ENCODE measurements at regions not wholly inside any gene's neighbourhood (a gene's known extent, or its start where the extent isn't known, plus 50 kb on each side); places are given as distances from the start of the nearest gene placed in this dataset.

- no peak for TF ChIP-seq CTCF (IDR thresholded peaks at IDR 0.05; ENCODE audit: low read depth, low read length, missing control alignments)
- no peak for DNase-seq (ENCODE audit: low read depth)
- H3K4me3 ChIP-seq (ENCODE audit: low read depth, low read length): no peak overlapping the region
- in situ Hi-C loops (cut with HindIII; ENCODE audit: low sequenced_read_pairs): no loop called here
Observed at GRCh38 chr4:63017300-63017699, 1392.0 kb downstream of the TECRL start.

- H3K4me3 ChIP-seq (ENCODE audit: low read depth, low read length): no peak overlapping the region
- in situ Hi-C loops (cut with HindIII; ENCODE audit: low sequenced_read_pairs): no loop called here
Observed at GRCh38 chr4:62970846-62971245, 1438.4 kb downstream of the TECRL start.

DNA sequence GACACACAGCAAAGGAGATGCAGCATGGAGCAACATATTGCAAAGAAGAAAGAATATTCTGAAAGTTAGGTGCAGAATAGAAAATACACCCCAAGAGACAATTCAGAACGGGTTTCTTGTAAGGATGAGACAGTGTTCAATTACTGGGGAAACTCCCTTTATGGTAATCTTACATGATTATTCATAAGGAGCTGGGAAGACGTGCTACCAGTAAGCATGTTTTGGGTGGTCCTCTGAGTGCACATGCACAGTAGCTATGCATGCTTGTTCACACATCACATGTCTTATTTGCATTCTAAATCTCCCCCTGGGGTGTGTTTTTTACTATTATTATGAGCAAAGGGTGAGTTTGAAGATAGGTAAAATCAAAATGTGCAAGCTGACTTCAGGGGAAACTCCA is 1448.8 kb downstream of the TECRL start:
- no peak overlapping the region for H3K4me3 ChIP-seq (ENCODE audit: low read depth, low read length)
- no peak for TF ChIP-seq CTCF (IDR thresholded peaks at IDR 0.05; ENCODE audit: low read depth, low read length, missing control alignments)
- in situ Hi-C loops (cut with HindIII; ENCODE audit: low sequenced_read_pairs): no loop called here

More at GRCh38 chr4:62970846-62971245, 1438.4 kb downstream of the TECRL start:
- no peak for DNase-seq (ENCODE audit: low read depth)
- TF ChIP-seq CTCF (IDR thresholded peaks at IDR 0.05; ENCODE audit: low read depth, low read length, missing control alignments): no peak

GRCh38 chr4:62953752-62954151 is 1455.5 kb downstream of the TECRL start:
- no peak for TF ChIP-seq CTCF (IDR thresholded peaks at IDR 0.05; ENCODE audit: low read depth, low read length, missing control alignments)
- in situ Hi-C loops (cut with HindIII; ENCODE audit: low sequenced_read_pairs): no loop called here
- no peak overlapping the region for H3K4me3 ChIP-seq (ENCODE audit: low read depth, low read length)
- no peak for DNase-seq (ENCODE audit: low read depth)

More for the DNA sequence above, 1448.8 kb downstream of the TECRL start:
- no peak for DNase-seq (ENCODE audit: low read depth)

DNA sequence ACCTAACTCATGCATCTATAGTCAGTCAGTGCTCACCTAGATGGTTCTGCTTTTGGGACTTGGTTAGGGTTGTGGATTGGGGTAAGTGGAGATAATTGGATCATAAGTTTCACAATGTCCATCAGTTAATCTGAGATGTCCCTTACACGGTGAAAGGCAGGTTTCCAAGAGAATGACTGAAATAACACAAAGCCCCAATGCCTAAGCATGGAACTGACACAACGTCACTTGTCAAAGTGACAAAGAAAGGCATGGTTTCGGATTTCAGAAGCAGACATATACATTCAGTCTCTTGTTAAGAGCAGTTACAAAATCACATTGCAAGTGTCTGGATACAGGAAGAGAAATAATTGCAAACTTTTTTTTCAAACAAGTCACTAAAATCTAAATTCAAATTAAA is 1456.9 kb downstream of the TECRL start:
- no peak for TF ChIP-seq CTCF (IDR thresholded peaks at IDR 0.05; ENCODE audit: low read depth, low read length, missing control alignments)
- H3K4me3 ChIP-seq (ENCODE audit: low read depth, low read length): no peak overlapping the region
- in situ Hi-C loops (cut with HindIII; ENCODE audit: low sequenced_read_pairs): no loop called here
- no peak for DNase-seq (ENCODE audit: low read depth)

GRCh38 chr4:62948108-62948507 is 1461.1 kb downstream of the TECRL start:
- H3K4me3 ChIP-seq (ENCODE audit: low read depth, low read length): no peak overlapping the region
- in situ Hi-C loops (cut with HindIII; ENCODE audit: low sequenced_read_pairs): no loop called here
- no peak for DNase-seq (ENCODE audit: low read depth)
- TF ChIP-seq CTCF (IDR thresholded peaks at IDR 0.05; ENCODE audit: low read depth, low read length, missing control alignments): no peak

DNA sequence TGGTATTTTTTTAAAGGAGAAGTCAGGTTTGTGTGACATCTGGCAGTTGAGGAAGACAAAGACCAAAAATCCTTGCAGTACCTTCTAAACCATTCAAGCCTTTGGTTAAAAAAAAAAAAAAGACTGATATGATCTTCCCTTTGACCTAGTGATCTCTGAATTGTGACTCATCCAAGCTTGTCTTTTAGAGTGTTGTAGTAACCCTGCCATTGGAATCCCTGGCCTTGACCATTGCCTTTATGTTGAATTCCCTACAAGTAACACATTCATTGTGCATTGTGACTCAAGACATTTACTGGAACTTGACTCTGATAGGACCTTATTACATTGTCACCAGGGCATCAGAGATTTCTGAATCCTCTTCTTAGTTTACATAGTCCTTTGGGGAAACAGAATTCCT is 1469.0 kb downstream of the TECRL start:
- DNase-seq (ENCODE audit: low read depth): no peak
- no peak for TF ChIP-seq CTCF (IDR thresholded peaks at IDR 0.05; ENCODE audit: low read depth, low read length, missing control alignments)
- H3K4me3 ChIP-seq (ENCODE audit: low read depth, low read length): no peak overlapping the region
- in situ Hi-C loops (cut with HindIII; ENCODE audit: low sequenced_read_pairs): no loop called here
